ENCODE measurements at regions not wholly inside any gene's neighbourhood (a gene's known extent, or its start where the extent isn't known, plus 50 kb on each side); places are given as distances from the start of the nearest gene placed in this dataset.

DNA sequence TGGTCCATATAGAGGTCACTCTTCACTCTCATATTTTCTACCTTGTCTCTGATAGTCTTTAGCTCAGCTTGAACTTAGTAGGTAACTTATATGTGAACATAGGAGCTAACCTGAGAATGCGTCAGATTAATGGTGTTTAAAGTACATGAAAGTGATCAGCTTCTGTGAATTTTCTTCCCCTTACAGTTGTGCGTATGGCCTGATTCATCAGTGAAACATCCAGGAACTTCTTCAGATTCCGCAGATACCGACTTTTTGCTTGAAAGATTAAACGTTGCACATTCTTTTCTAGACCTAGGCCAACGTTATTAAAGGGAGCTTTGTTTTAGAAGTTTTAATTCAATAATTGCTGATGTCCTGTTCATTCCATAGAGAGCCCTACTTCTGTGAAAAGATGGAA is 1945.1 kb upstream of the SEL1L start:
- no peak for DNase-seq (ENCODE audit: low read depth)
- H3K27me3 ChIP-seq (ENCODE audit: control insufficient read depth, insufficient read depth, low read length) = no peaks in the 10 kb centered on the region
- TF ChIP-seq, protein P1, sequence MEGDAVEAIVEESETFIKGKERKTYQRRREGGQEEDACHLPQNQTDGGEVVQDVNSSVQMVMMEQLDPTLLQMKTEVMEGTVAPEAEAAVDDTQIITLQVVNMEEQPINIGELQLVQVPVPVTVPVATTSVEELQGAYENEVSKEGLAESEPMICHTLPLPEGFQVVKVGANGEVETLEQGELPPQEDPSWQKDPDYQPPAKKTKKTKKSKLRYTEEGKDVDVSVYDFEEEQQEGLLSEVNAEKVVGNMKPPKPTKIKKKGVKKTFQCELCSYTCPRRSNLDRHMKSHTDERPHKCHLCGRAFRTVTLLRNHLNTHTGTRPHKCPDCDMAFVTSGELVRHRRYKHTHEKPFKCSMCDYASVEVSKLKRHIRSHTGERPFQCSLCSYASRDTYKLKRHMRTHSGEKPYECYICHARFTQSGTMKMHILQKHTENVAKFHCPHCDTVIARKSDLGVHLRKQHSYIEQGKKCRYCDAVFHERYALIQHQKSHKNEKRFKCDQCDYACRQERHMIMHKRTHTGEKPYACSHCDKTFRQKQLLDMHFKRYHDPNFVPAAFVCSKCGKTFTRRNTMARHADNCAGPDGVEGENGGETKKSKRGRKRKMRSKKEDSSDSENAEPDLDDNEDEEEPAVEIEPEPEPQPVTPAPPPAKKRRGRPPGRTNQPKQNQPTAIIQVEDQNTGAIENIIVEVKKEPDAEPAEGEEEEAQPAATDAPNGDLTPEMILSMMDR (IDR thresholded peaks at IDR 0.05; ENCODE audit: insufficient read depth, low read length, poor library complexity, severe bottlenecking) = no peak

DNA sequence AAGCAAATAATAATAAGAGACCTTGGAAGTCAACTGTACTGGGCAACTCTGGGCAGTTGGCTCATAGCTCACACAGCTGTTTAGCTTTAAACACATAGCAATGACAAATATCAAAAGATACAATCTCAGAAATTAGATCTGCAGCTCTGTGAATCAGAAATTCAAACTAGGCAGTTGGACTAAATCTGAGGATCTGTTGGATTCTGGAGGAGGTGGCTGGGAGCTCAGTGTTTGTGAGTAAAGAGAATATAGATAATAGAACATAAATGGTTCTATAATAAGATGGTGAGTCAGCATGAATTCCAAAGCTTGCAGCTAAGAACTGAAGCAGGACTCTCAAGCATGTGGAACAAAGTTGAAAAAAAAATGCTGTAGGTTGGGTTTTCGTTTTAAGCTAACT is 1949.4 kb upstream of the SEL1L start:
- Histone ChIP-seq H3K27me3 (ENCODE audit: control insufficient read depth, insufficient read depth, low read length) (no peaks in the 10 kb centered on the region), H3K4me3 (ENCODE audit: low read depth, low read length) (no peak overlapping the region), H3K36me3 (ENCODE audit: control insufficient read depth, insufficient read depth, low read length) (no peaks in the 10 kb centered on the region)
- TF ChIP-seq, protein P1 (IDR thresholded peaks at IDR 0.05; ENCODE audit: insufficient read depth, low read length, poor library complexity, severe bottlenecking) = no peak
- no peak for DNase-seq (ENCODE audit: low read depth)

More for the DNA sequence above, 1945.1 kb upstream of the SEL1L start:
- no peaks in the 10 kb centered on the region for H3K36me3 ChIP-seq (ENCODE audit: control insufficient read depth, insufficient read depth, low read length)
- no peak overlapping the region for H3K4me3 ChIP-seq (ENCODE audit: low read depth, low read length)

DNA sequence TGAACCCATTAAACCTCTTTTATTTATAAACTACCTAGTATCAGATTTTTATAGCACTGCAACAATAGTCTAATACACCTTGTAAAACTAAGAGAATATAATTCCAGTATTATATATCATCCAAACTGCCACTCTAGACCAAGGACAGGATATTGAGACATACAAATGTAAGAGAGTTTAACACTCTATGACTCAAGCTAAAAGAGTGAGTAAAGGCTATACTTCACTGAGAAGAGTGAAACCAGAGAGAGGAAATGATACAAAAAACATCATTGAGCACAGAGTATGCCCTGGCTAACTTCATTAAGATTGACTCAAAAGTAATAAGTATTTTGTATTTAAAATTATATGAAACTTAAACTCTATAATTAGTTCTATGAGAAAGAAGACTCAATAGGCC is 1951.9 kb upstream of the SEL1L start:
- TF ChIP-seq, protein P1 (IDR thresholded peaks at IDR 0.05; ENCODE audit: insufficient read depth, low read length, poor library complexity, severe bottlenecking) = no peak
- no peaks in the 10 kb centered on the region for H3K27me3 ChIP-seq (ENCODE audit: control insufficient read depth, insufficient read depth, low read length)
- no peak for DNase-seq (ENCODE audit: low read depth)
- no peaks in the 10 kb centered on the region for H3K36me3 ChIP-seq (ENCODE audit: control insufficient read depth, insufficient read depth, low read length)
- no peak overlapping the region for H3K4me3 ChIP-seq (ENCODE audit: low read depth, low read length)

DNA sequence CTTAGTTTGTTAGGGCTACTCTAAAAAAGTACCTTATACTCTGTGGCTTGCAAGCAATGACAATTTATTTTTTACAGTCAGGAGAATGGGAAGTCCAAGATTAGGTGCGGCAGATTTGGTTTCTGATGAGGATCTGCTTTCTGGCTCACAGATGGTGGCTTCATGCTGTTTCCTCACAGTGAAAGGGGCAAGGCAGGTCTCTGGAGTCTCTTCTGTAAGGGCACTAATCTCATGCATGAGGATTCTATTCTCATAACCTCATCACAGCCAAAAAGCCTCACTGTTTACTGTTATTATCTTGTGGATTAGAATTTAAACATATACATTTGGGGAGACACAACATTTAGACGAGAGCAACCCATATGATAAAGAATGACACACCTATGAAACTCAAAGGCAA is 1957.4 kb upstream of the SEL1L start:
- Histone ChIP-seq H3K27me3 (ENCODE audit: control insufficient read depth, insufficient read depth, low read length) (no peaks in the 10 kb centered on the region), H3K36me3 (ENCODE audit: control insufficient read depth, insufficient read depth, low read length) (no peaks in the 10 kb centered on the region), H3K4me3 (ENCODE audit: low read depth, low read length) (no peak overlapping the region)
- DNase-seq (ENCODE audit: low read depth) = no peak
- TF ChIP-seq, protein P1 (IDR thresholded peaks at IDR 0.05; ENCODE audit: insufficient read depth, low read length, poor library complexity, severe bottlenecking) = no peak

DNA sequence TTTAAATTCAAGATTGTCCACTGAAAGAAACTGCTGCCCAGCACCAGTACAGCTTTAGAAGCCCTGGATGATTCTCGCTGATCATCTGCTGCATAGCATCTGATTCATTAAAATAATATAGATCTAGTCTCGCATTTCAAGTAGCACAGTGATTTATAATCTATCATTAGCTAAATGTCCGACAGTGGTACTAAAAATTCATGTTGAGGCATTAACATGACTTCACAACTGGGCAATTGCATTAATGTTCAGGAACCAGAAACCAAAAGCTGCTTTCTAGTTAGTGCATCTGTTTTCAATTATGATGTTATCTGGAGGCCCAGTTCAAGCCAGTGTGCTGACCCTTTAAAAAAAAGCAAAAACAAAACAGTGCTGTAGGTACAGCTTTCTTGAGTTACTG is 1987.2 kb upstream of the SEL1L start:
- no peak overlapping the region for H3K4me3 ChIP-seq (ENCODE audit: low read depth, low read length)
- H3K36me3 ChIP-seq (ENCODE audit: control insufficient read depth, insufficient read depth, low read length) = no peaks in the 10 kb centered on the region
- no peaks in the 10 kb centered on the region for H3K27me3 ChIP-seq (ENCODE audit: control insufficient read depth, insufficient read depth, low read length)
- DNase-seq (ENCODE audit: low read depth) = no peak
- TF ChIP-seq, protein P1 (IDR thresholded peaks at IDR 0.05; ENCODE audit: insufficient read depth, low read length, poor library complexity, severe bottlenecking) = no peak

DNA sequence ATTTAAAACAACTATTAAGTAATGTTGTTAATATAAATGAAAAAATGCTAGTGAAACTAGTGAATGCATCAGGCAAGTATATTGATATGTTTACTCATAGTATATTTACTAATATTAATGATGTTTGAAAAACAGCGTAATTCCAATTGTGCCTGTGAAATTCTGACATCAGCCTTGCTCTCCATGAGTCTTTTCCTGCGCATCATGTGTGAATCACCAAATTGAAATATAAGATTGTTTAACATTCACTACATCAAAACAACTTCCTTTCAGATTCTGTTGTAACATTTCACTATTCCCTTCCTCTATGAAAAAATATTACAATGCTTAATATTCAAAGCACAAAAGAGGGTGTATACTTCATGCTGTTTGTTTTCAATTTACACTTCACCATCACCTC is 1995.9 kb upstream of the SEL1L start:
- Histone ChIP-seq H3K27me3 (ENCODE audit: control insufficient read depth, insufficient read depth, low read length) (no peaks in the 10 kb centered on the region), H3K36me3 (ENCODE audit: control insufficient read depth, insufficient read depth, low read length) (no peaks in the 10 kb centered on the region), H3K4me3 (ENCODE audit: low read depth, low read length) (no peak overlapping the region)
- TF ChIP-seq, protein P1 (IDR thresholded peaks at IDR 0.05; ENCODE audit: insufficient read depth, low read length, poor library complexity, severe bottlenecking) = no peak
- no peak for DNase-seq (ENCODE audit: low read depth)

Data from kidney epithelial cell (primary cell).